Right lobe of liver (tissue), 6 donors: ENCODE measurements at regions not wholly inside any gene's neighbourhood (a gene's known extent, or its start where the extent isn't known, plus 50 kb on each side); places are given as distances from the start of the nearest gene placed in this dataset.

Experiments
- ATAC-seq, 4 donors: fragments of 200-7000 bp; cut with Tn5 transposase; one replicate each; pipeline ENCODE4 v1.9.1; 2020; ENCODE audit warnings: mild to moderate bottlenecking in 4 of 4, moderate library complexity in 4 of 4
- DNase-seq, 3 donors: peaks; one replicate each; pipeline ENCODE4 v3.0.0-alpha.2; 2020
- H3K27ac ChIP-seq, 3 donors: fragments of 200-600 bp; one replicate each; pipeline ENCODE4 v1.8.0; 2022
- H3K27me3 ChIP-seq, 2 donors: fragments of 200-600 bp; one replicate each; pipeline ENCODE4 v1.8.0; 2022
- H3K36me3 ChIP-seq, 4 donors: fragments of 200-600 bp; sonication (generic) in 1 of 4; one replicate each; pipeline versions ENCODE4 v1.5.1 to v1.8.0; 2017 to 2022; ENCODE audit warnings: control low read depth in 1 of 4
- H3K4me1 ChIP-seq, 4 donors: fragments of 200-600 bp; sonication (generic) in 1 of 4; one replicate each; pipeline versions ENCODE4 v1.5.1 to v1.8.0; 2017 to 2022; ENCODE audit warnings: control low read depth in 1 of 4
- H3K4me3 ChIP-seq, 3 donors: fragments of 200-600 bp; one replicate each; pipeline ENCODE4 v1.8.0; 2022
- H3K9me3 ChIP-seq, 4 donors: fragments of 200-600 bp; sonication (generic) in 1 of 4; one replicate each; pipeline versions ENCODE4 v1.5.1 to v1.8.0; 2017 to 2022; ENCODE audit warnings: control low read depth in 1 of 4
- CTCF ChIP-seq, 4 donors: fragments of 200-600 bp in 3 of 4; fragments of 450-650 bp in 1 of 4; IDR thresholded peaks; one replicate each; pipeline versions ENCODE4 v1.5.1 to v1.8.0; 2016 to 2022; ENCODE audit warnings: antibody characterized with exemption in 4 of 4, mild to moderate bottlenecking in 2 of 4
- POLR2A ChIP-seq: fragments of 450-650 bp; IDR thresholded peaks from one replicate; pipeline ENCODE4 v1.6.1; 2017; ENCODE audit warnings: antibody characterized with exemption, mild to moderate bottlenecking
- WGBS: methylation state at CpG from one replicate; pipeline ENCODE4 v1.1.6; 2018; ENCODE audit warnings: low coverage, low lambda C conversion rate; ENCODE audit not compliant: insufficient coverage; ENCODE audit errors: missing lambda C conversion rate; 5-methylcytosine and 5-hydroxymethylcytosine counted together
- intact Hi-C, 2 donors: fragments of 100-400 bp; cut with DNase I; formaldehyde crosslinking; loops; one replicate each; pipeline versions ENCODE4 v1.11.2 to v1.14.1; 2022
- microRNA-seq, 2 donors: library from miRNA; unstranded; fragments of <30 nt; microRNA quantifications; one replicate each; pipeline ENCODE4, GENCODE V29; 2019 to 2020
- small RNA-seq, 2 experiments: library from RNA; depleted of rRNA; stranded (forward); fragments of <200 nt; gene quantifications; one replicate each; pipeline ENCODE3, GENCODE V24; 2016
- donor health status: DM: no; HTN: yes; CAD: no.
- donor health status: DM: no; HTN: no; CAD: no.
- donor health status: DM: no; HTN: no; CAD: no.
- donor health status: DM: no; HTN: yes; CAD: no.
- donor health status: DM: no; HTN: yes; CAD: no.

DNA sequence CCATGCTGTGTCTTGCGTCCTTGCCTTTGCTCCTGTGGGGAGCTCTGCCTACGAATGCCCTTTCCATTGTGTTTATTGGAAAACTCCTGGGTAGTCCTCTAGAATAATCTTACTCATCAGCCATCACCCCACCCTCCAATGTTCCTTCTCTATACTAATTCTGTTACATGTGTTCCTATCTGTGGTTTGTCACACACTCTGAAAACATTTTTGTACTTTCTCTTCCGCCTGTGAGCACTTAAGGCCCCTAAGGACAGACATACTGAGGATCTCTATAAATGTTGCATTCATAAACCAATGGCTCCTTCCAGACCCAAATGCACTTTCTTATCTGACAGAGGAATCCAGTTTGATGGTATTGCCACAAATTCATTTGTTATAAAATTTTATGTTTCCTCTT lies 53.9 kb upstream of the MON1B start:
- intact Hi-C loops = no loop called here
- Histone ChIP-seq H3K4me3 (no peak overlapping the region), H3K27ac (no peak overlapping the region), H3K4me1 (no peaks in the 10 kb centered on the region), H3K9me3 (no peaks in the 10 kb centered on the region), H3K27me3 (no peaks in the 10 kb centered on the region), H3K36me3 (no peaks in the 10 kb centered on the region)
- ATAC-seq (no peak), DNase-seq (no peak)
- 86% methylated on average over 1 of the region's 3 CpGs for WGBS
- TF ChIP-seq CTCF (IDR thresholded peaks at IDR 0.05) (no peak), POLR2A (no peak)

Small RNAs in the stretch of these regions (microRNA-seq; reads per million reads assigned to microRNA genes)
- 0 reads per million in 2 donors for gene MIR4719

Small RNAs in the stretch of these regions (small RNA-seq; reads per million reads assigned to genes)
- gene MIR4719 = 0 reads per million in 2 experiments
